ENCODE measurements at regions not wholly inside any gene's neighbourhood (a gene's known extent, or its start where the extent isn't known, plus 50 kb on each side); places are given as distances from the start of the nearest gene placed in this dataset.

DNA sequence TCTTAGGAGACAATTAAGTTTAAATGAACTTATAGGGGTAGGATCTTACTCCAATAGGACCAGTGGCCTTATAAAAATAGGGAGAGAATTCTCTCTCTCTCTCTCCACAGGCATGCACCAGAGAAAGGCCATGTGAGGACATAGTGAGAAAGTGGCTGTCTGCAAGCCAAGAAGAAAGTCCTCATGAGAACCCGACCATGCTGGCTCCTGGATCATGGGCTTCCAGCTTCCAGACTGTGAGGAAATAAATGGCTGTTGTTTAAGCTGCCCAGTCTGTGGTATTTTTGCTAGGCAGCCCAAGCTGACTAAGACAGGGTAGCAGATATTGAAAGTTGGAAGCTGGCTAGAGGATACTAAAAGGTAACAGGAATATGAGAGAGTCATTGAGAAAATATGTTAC is 454.0 kb downstream of the NBAS start:
- DNase-seq = no peak

DNA sequence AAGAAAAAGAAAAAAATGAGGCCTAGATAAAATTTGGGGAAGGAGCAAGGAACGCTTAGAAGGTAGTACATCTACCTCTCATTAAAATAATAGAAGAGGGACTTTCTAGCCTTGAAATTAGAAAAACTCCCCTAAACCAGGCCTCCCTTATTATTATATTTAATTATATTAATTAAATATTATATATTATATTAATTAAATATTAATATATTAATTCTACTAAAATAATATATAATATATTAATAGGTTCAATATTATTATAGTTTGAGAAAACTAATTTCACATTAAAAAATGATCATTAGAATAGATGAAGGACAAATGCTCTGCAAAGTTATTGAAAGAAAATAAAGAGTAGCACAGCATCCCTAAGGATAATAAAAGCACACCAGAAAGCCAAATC is 449.4 kb downstream of the NBAS start:
- DNase-seq = no peak

DNA sequence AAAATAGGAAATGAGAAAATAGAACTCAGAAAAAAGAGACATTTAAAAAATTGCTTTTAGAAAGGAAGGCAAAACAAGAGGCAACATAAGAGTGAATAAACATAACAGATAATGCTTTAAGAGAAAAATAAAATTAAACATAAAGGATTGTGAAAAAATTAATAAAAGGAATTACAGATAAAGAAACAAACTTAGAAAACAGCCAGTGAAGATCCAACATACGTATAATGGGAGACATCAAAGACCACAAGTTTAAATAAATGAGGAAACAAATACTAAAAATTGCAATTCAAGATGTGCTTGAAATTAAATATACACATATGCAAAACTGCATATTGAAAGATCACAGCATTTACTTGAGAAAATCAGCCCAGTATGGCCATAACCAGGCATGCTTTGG is 448.9 kb downstream of the NBAS start:
- no peak for DNase-seq

DNA sequence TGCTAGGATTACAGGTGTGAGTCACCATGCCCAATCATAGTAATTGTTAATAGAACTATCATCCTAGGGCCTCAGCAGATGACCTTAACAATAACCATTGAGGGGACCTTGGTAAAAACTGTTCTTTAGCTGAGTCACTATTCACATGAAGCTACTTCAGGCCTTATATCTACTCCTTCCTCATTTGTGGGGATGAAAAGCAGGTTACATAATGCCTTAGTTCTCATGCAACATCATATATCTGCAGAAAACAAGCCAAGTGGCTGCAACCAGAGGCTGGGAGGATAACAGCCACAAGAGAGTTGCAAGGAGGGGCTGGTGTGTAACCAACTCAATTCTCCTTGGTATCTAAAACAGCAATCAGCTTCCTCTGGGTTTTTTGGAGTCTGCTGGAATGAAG is 445.4 kb downstream of the NBAS start:
- DNase-seq = no peak

DNA sequence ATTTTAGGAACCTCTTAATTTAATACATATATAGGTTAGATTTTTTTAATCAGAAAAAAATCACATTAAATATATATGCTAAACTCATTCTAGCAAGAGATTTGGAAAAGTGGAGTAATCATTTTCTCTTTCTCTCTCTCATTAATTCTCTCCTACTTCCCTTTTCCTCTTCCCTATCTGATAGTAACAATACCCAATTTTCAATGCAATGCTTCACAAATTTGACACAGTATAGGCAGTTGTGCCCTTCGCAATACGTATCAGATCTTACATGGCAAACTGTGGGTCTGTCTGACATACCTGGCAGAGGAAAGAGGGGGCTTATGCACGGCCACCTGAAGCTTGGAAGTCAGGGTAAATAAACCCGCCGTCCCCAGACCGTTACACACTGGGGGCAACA is 444.3 kb downstream of the NBAS start:
- DNase-seq = no peak
